ENCODE measurements at regions not wholly inside any gene's neighbourhood (a gene's known extent, or its start where the extent isn't known, plus 50 kb on each side); places are given as distances from the start of the nearest gene placed in this dataset.

DNA sequence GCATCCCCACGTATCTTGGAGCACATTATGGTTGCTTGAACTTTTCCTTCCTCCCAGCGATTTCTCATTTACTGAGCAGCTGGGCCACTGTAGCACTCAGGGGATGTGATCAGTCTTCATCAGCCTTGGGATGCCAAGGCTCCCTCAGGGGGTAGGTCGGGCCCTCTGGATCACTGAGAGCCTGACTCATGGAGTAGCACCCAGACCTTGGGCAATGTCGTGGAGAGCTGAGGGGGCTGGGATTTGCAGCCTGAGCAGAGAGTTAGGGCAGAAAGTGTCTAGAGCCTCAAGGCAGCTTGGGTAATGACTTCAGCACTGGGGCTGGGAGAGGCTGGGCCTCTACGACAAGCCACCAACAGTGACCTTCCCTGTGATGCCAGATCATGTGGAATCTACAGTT is 86.5 kb upstream of the CXCL12 start:
- H3K27ac Mint-ChIP-seq, result no peak overlapping the region

DNA sequence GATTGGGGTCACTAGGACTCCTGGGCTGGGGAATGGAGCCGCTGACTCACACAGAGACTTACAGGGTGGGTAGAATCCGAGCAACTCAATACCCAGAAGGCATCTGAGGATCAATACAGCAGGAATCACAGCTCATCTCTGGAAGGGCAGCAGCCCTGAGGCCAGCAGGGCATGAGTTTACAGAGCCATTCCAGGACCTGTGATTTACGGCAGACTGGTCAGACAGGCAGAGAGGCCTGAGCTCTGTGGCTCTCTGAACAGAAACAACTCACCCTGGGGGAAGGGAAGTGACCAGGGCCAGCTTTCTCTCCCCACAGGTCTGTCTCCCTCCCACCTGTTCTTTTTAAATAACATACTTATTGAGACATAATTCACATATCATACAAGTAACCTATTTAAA is 88.2 kb upstream of the CXCL12 start:
- Mint-ChIP-seq H3K27ac (no peak overlapping the region), H3K27me3 (ENCODE audit: low read depth in 2 of 2) (peaks cover 0 to 3% of the 10 kb centered on the region in 2 donors)
- intact Hi-C loops (cut with micrococcal nuclease), result no loop called here

More for the DNA sequence above, 86.5 kb upstream of the CXCL12 start:
- no peak for ATAC-seq
- no peak for DNase-seq
- H3K4me3 ChIP-seq (ENCODE audit: low read length), result no peak overlapping the region
- no peak overlapping the region for H3K4me3 Mint-ChIP-seq
- no peaks in the 10 kb centered on the region for H3K4me1 Mint-ChIP-seq
- no peaks in the 10 kb centered on the region for H3K9me3 ChIP-seq (ENCODE audit: control insufficient read depth, insufficient read depth, low read length)
- peaks cover 0 to 3% of the 10 kb centered on the region in 2 donors for H3K27me3 Mint-ChIP-seq (ENCODE audit: low read depth in 2 of 2)
- intact Hi-C loops (cut with micrococcal nuclease), result no loop called here
- WGBS (ENCODE audit: insufficient coverage), result 89% methylated on average over 5 of the region's 5 CpGs
- no peaks in the 10 kb centered on the region for H3K36me3 Mint-ChIP-seq
- TF ChIP-seq, protein P1, sequence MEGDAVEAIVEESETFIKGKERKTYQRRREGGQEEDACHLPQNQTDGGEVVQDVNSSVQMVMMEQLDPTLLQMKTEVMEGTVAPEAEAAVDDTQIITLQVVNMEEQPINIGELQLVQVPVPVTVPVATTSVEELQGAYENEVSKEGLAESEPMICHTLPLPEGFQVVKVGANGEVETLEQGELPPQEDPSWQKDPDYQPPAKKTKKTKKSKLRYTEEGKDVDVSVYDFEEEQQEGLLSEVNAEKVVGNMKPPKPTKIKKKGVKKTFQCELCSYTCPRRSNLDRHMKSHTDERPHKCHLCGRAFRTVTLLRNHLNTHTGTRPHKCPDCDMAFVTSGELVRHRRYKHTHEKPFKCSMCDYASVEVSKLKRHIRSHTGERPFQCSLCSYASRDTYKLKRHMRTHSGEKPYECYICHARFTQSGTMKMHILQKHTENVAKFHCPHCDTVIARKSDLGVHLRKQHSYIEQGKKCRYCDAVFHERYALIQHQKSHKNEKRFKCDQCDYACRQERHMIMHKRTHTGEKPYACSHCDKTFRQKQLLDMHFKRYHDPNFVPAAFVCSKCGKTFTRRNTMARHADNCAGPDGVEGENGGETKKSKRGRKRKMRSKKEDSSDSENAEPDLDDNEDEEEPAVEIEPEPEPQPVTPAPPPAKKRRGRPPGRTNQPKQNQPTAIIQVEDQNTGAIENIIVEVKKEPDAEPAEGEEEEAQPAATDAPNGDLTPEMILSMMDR (IDR thresholded peaks at IDR 0.05), result no peak
- H3K36me3 ChIP-seq (ENCODE audit: control insufficient read depth, insufficient read depth, low read length), result no peaks in the 10 kb centered on the region
- no peaks in the 10 kb centered on the region for H3K27me3 ChIP-seq (ENCODE audit: control insufficient read depth, insufficient read depth, low read length)
- H3K9me3 Mint-ChIP-seq, result peaks cover 0 to 2% of the 10 kb centered on the region in 2 donors
- H3K4me1 ChIP-seq (ENCODE audit: control insufficient read depth, insufficient read depth, low read length), result no peaks in the 10 kb centered on the region
- no peak overlapping the region for H3K27ac ChIP-seq (ENCODE audit: low read length)

DNA sequence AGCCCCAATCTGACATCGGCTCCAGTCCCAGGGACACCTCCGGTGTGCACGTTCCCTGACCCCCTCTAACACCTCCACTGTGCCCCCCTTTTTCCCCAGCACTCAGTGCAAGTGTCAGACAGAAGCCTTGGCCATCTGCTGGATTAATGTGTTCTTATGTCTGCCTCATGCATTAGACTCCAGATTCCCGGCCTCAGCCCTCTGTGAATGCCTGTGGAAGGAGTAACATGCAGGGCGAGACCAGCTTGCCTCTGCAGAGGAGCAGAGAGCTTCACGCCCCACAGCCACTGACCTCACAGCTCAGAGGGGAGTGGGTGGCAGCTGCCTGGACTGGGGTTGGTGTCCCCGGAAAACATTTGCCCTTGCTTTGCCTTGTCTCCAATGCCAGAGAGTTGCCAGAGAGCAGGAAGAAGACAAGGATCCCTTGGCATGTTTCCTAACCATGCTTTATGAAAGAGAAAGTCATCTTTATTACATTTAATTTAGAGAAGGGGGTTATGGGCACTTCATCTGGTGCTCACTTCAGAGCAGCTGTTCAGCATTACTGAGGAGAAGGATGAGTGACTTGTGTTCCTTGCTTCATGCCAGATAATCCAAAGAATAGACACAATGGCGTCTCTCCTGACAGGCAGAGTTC is 91.6 kb upstream of the CXCL12 start:
- 79% methylated on average over 8 of the region's 8 CpGs for WGBS (ENCODE audit: insufficient coverage)
- no peak overlapping the region for H3K4me3 ChIP-seq (ENCODE audit: low read length)
- DNase-seq, result no peak
- TF ChIP-seq, protein P1 (IDR thresholded peaks at IDR 0.05), result no peak
- Mint-ChIP-seq H3K27ac (no peak overlapping the region), H3K4me1 (no peaks in the 10 kb centered on the region), H3K4me3 (no peak overlapping the region), H3K36me3 (no peaks in the 10 kb centered on the region), H3K9me3 (peaks cover 0 to 2% of the 10 kb centered on the region in 2 donors), H3K27me3 (ENCODE audit: low read depth in 2 of 2) (no peaks in the 10 kb centered on the region)
- ATAC-seq, result no peak
- H3K36me3 ChIP-seq (ENCODE audit: control insufficient read depth, insufficient read depth, low read length), result no peaks in the 10 kb centered on the region
- no peak overlapping the region for H3K27ac ChIP-seq (ENCODE audit: low read length)
- intact Hi-C loops (cut with micrococcal nuclease), result no loop called here
- no peaks in the 10 kb centered on the region for H3K27me3 ChIP-seq (ENCODE audit: control insufficient read depth, insufficient read depth, low read length)
- no peaks in the 10 kb centered on the region for H3K4me1 ChIP-seq (ENCODE audit: control insufficient read depth, insufficient read depth, low read length)
- H3K9me3 ChIP-seq (ENCODE audit: control insufficient read depth, insufficient read depth, low read length), result no peaks in the 10 kb centered on the region

More for the DNA sequence above, 88.2 kb upstream of the CXCL12 start:
- H3K36me3 ChIP-seq (ENCODE audit: control insufficient read depth, insufficient read depth, low read length), result no peaks in the 10 kb centered on the region
- no peak overlapping the region for H3K4me3 ChIP-seq (ENCODE audit: low read length)
- Mint-ChIP-seq H3K36me3 (no peaks in the 10 kb centered on the region), H3K4me1 (no peaks in the 10 kb centered on the region), H3K4me3 (no peak overlapping the region), H3K9me3 (peaks cover 0 to 2% of the 10 kb centered on the region in 2 donors)
- no peaks in the 10 kb centered on the region for H3K27me3 ChIP-seq (ENCODE audit: control insufficient read depth, insufficient read depth, low read length)
- 81% methylated on average over 3 of the region's 3 CpGs for WGBS (ENCODE audit: insufficient coverage)
- no peak for DNase-seq
- H3K9me3 ChIP-seq (ENCODE audit: control insufficient read depth, insufficient read depth, low read length), result no peaks in the 10 kb centered on the region
- H3K4me1 ChIP-seq (ENCODE audit: control insufficient read depth, insufficient read depth, low read length), result no peaks in the 10 kb centered on the region
- H3K27ac ChIP-seq (ENCODE audit: low read length), result no peak overlapping the region
- no peak for ATAC-seq
- TF ChIP-seq, protein P1 (IDR thresholded peaks at IDR 0.05), result no peak

DNA sequence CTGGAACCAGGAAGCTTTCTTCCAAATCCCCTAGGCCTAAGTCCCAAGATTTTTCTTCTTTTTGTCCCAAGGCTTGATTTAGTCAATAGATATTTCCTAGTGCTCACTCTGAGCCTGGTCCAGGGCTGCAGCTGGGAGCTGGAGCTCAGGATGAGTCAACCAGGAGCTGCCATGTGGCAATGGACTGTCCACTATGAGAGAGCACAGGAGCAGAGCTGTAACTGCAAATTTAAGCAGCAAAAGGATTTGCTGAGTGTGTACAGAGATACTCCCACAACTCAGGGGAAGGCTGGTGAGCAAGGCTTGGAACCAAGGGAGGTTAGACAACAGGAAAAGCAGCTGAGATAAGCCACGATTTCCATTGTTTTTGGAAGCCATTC is 92.1 kb upstream of the CXCL12 start:
- Histone ChIP-seq H3K36me3 (ENCODE audit: control insufficient read depth, insufficient read depth, low read length) (no peaks in the 10 kb centered on the region), H3K4me3 (ENCODE audit: low read length) (no peak overlapping the region), H3K27me3 (ENCODE audit: control insufficient read depth, insufficient read depth, low read length) (no peaks in the 10 kb centered on the region), H3K4me1 (ENCODE audit: control insufficient read depth, insufficient read depth, low read length) (no peaks in the 10 kb centered on the region), H3K9me3 (ENCODE audit: control insufficient read depth, insufficient read depth, low read length) (no peaks in the 10 kb centered on the region), H3K27ac (ENCODE audit: low read length) (no peak overlapping the region)
- H3K36me3 Mint-ChIP-seq, result no peaks in the 10 kb centered on the region
- 62% methylated on average over 1 of the region's 1 CpG for WGBS (ENCODE audit: insufficient coverage)
- no peak overlapping the region for H3K4me3 Mint-ChIP-seq
- DNase-seq (no peak), ATAC-seq (no peak)
- H3K4me1 Mint-ChIP-seq, result no peaks in the 10 kb centered on the region
- TF ChIP-seq, protein P1 (IDR thresholded peaks at IDR 0.05), result no peak
- intact Hi-C loops (cut with micrococcal nuclease), result no loop called here
- no peak overlapping the region for H3K27ac Mint-ChIP-seq
- H3K27me3 Mint-ChIP-seq (ENCODE audit: low read depth in 2 of 2), result no peaks in the 10 kb centered on the region
- H3K9me3 Mint-ChIP-seq, result peaks cover 0 to 2% of the 10 kb centered on the region in 2 donors

Data from natural killer cell (primary cell).